Upper lobe of right lung (tissue), 1 donor: ENCODE measurements at regions not wholly inside any gene's neighbourhood (a gene's known extent, or its start where the extent isn't known, plus 50 kb on each side); places are given as distances from the start of the nearest gene placed in this dataset.

Experiments
- ATAC-seq: fragments of 200-7000 bp; cut with Tn5 transposase; one replicate; pipeline ENCODE4 v1.9.1; 2020; ENCODE audit warnings: mild to moderate bottlenecking, moderate library complexity
- DNase-seq: peaks from one replicate; pipeline ENCODE4 v3.0.0-alpha.2; 2020
- H3K27ac ChIP-seq: fragments of 200-600 bp; one replicate; pipeline ENCODE4 v1.8.0; 2022
- H3K27me3 ChIP-seq: fragments of 200-600 bp; one replicate; pipeline ENCODE4 v1.8.0; 2022; ENCODE audit warnings: mild to moderate bottlenecking
- H3K36me3 ChIP-seq: fragments of 200-600 bp; one replicate; pipeline ENCODE4 v1.8.0; 2022
- H3K4me1 ChIP-seq: fragments of 200-600 bp; one replicate; pipeline ENCODE4 v1.8.0; 2022
- H3K4me3 ChIP-seq: fragments of 200-600 bp; one replicate; pipeline ENCODE4 v1.8.0; 2022; ENCODE audit warnings: mild to moderate bottlenecking
- H3K9me3 ChIP-seq: fragments of 200-600 bp; one replicate; pipeline ENCODE4 v1.8.0; 2022
- intact Hi-C: fragments of 100-400 bp; cut with DNase I; formaldehyde crosslinking; loops from one replicate; pipeline ENCODE4 v1.11.0; 2022
- TF ChIP-seq, protein P1 (sequence below): fragments of 200-600 bp; IDR thresholded peaks from one replicate; pipeline ENCODE4 v1.8.0; 2022; ENCODE audit warnings: antibody characterized with exemption
- donor health status: DM: no; HTN: yes; CAD: no; lungs with severe emphysema.

- H3K27me3 ChIP-seq, result no peaks in the 10 kb centered on the region
- ATAC-seq (peak; percentile 92), DNase-seq (peak; percentile 78)
- peaks cover 4% of the 10 kb centered on the region for H3K4me1 ChIP-seq
- TF ChIP-seq, protein P1, sequence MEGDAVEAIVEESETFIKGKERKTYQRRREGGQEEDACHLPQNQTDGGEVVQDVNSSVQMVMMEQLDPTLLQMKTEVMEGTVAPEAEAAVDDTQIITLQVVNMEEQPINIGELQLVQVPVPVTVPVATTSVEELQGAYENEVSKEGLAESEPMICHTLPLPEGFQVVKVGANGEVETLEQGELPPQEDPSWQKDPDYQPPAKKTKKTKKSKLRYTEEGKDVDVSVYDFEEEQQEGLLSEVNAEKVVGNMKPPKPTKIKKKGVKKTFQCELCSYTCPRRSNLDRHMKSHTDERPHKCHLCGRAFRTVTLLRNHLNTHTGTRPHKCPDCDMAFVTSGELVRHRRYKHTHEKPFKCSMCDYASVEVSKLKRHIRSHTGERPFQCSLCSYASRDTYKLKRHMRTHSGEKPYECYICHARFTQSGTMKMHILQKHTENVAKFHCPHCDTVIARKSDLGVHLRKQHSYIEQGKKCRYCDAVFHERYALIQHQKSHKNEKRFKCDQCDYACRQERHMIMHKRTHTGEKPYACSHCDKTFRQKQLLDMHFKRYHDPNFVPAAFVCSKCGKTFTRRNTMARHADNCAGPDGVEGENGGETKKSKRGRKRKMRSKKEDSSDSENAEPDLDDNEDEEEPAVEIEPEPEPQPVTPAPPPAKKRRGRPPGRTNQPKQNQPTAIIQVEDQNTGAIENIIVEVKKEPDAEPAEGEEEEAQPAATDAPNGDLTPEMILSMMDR, result peak; percentile 93
- intact Hi-C loops, result no loop called here
- H3K4me3 ChIP-seq, result no peak overlapping the region
- no peaks in the 10 kb centered on the region for H3K36me3 ChIP-seq
- H3K27ac ChIP-seq, result no peak overlapping the region
- no peaks in the 10 kb centered on the region for H3K9me3 ChIP-seq
Observed at GRCh38 chr20:40962733-40963504, 65.7 kb upstream of the TOP1 start.

DNA sequence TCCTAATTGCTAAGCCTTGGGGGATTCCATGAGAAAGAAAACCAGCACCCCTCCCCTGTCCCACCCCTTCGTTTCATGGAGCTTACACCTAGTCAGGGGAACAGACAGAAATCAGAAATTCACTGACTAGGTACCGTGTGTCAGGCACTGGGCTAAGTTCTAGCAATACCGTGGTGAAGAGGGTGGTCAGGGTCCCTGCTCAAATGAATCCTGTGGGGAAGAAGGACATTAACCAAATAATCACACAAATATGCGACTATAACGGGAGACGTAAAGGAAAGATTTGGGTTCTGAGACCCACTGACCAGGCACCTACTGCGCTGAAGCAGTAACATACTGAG, 65.1 kb upstream of the TOP1 start:
- H3K36me3 ChIP-seq, result no peaks in the 10 kb centered on the region
- DNase-seq, result no peak
- no peaks in the 10 kb centered on the region for H3K27me3 ChIP-seq
- no peaks in the 10 kb centered on the region for H3K9me3 ChIP-seq
- no peak for ATAC-seq
- intact Hi-C loops, result no loop called here
- no peak overlapping the region for H3K4me3 ChIP-seq
- TF ChIP-seq, protein P1, result no peak
- no peak overlapping the region for H3K27ac ChIP-seq
- H3K4me1 ChIP-seq, result peaks cover 4% of the 10 kb centered on the region

DNA sequence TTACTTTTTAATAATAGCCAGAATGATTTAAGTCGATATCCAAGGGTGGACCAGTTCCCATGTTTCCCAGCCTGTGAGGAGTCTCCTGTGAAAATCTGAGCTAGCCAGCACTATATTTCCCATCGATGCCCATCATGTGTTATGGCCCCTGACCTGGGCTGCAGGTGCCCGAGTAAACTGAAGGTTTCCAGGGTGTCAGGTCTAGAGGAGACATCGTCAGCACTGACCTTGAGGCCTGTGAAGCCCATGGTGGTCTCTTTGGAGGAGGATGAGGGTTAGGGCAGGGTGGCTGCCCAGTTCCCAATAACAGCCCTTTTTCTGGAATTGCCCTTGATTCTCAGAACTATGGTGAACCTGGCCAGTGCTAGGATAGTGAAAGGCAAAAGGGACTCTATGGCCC, 63.0 kb upstream of the TOP1 start:
- TF ChIP-seq, protein P1, result no peak
- H3K27me3 ChIP-seq, result no peaks in the 10 kb centered on the region
- no peak for DNase-seq
- no peaks in the 10 kb centered on the region for H3K9me3 ChIP-seq
- intact Hi-C loops, result no loop called here
- H3K27ac ChIP-seq, result no peak overlapping the region
- no peak overlapping the region for H3K4me3 ChIP-seq
- peaks cover 4% of the 10 kb centered on the region for H3K4me1 ChIP-seq
- ATAC-seq, result no peak
- H3K36me3 ChIP-seq, result no peaks in the 10 kb centered on the region

DNA sequence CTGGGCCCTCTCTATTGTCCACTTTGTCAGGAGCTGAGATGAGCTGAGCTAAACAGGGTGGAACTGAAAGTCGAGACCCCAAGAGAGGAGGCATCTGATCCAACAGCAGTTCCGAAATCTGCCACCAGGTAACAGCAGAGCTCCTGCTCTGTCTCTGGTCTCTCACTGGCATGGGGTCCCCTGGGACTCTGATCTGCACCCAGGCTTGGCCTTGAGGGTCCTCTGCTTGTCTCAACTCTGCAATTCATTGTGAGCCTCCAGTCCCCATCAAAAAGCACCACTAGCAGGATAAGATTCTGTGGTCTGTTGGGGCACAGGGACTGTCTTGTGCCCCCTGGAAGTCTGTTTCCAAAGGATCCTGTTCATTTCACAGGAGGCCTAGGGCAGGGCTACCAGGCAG, 62.5 kb upstream of the TOP1 start:
- intact Hi-C loops, result no loop called here
- no peak overlapping the region for H3K4me3 ChIP-seq
- TF ChIP-seq, protein P1, result no peak
- DNase-seq (no peak), ATAC-seq (no peak)
- H3K27me3 ChIP-seq, result no peaks in the 10 kb centered on the region
- H3K4me1 ChIP-seq, result peaks cover 4% of the 10 kb centered on the region
- H3K27ac ChIP-seq, result no peak overlapping the region
- no peaks in the 10 kb centered on the region for H3K9me3 ChIP-seq
- no peaks in the 10 kb centered on the region for H3K36me3 ChIP-seq

GRCh38 chr20:40966516-40967185, 62.0 kb upstream of the TOP1 start:
- H3K36me3 ChIP-seq, result no peaks in the 10 kb centered on the region
- no peak overlapping the region for H3K4me3 ChIP-seq
- no peaks in the 10 kb centered on the region for H3K27me3 ChIP-seq
- H3K27ac ChIP-seq, result no peak overlapping the region
- peaks cover 4% of the 10 kb centered on the region for H3K4me1 ChIP-seq
- intact Hi-C loops, result no loop called here
- TF ChIP-seq, protein P1, result no peak
- DNase-seq (no peak), ATAC-seq (no peak)
- no peaks in the 10 kb centered on the region for H3K9me3 ChIP-seq
